Common myeloid progenitor, CD34-positive (primary cell): ENCODE measurements at regions not wholly inside any gene's neighbourhood (a gene's known extent, or its start where the extent isn't known, plus 50 kb on each side); places are given as distances from the start of the nearest gene placed in this dataset.
A peak's percentile ranks its signal among the peaks of the same experiment; 100 is the strongest.

ENCODE experiments used
- CTCF ChIA-PET: fragments of 350-600 bp; sonication (Branson Sonifier 250); formaldehyde crosslinking; loops from one replicate; lab custom pipeline; 2021; ENCODE audit warnings: antibody characterized with exemption; lab: Charles Lee
- POLR2A ChIA-PET: fragments of 350-600 bp; sonication (Branson Sonifier 250); formaldehyde crosslinking; loops from one replicate; lab custom pipeline; 2021; ENCODE audit warnings: antibody characterized with exemption; lab: Charles Lee
- DNase-seq, 3 donors: peaks; one replicate each; pipeline versions ENCODE4 v3.0.0 to v3.0.0-alpha.2; 2013
- H3K27ac ChIP-seq, 2 experiments: 1 replicate in 1 of 2; 2 replicates in 1 of 2; pipeline ENCODE4 v1.7.0; 2013; ENCODE audit warnings: inconsistent platforms in 2 of 2, low read length in 2 of 2, mild to moderate bottlenecking in 2 of 2, low read depth in 1 of 2, moderate library complexity in 1 of 2; ENCODE audit not compliant: severe bottlenecking in 2 of 2, insufficient read depth in 1 of 2, poor library complexity in 1 of 2
- H3K27me3 ChIP-seq, 5 experiments: replicated peaks in 2 of 5; 1 replicate in 3 of 5; 2 replicates in 2 of 5; pipeline versions ENCODE4 v1.6.1 to v1.7.0; 2013; ENCODE audit warnings: low read length in 4 of 5, mild to moderate bottlenecking in 2 of 5, moderate library complexity in 2 of 5, inconsistent platforms in 1 of 5; ENCODE audit not compliant: insufficient read depth in 5 of 5, control insufficient read depth in 4 of 5
- H3K36me3 ChIP-seq, 4 experiments: 1 replicate in 2 of 4; 2 replicates in 2 of 4; pipeline versions ENCODE4 v1.6.1 to v1.7.0; 2013; ENCODE audit warnings: low read length in 3 of 4, control low read depth in 1 of 4, mild to moderate bottlenecking in 1 of 4; ENCODE audit not compliant: control insufficient read depth in 4 of 4, insufficient read depth in 4 of 4
- H3K4me1 ChIP-seq, 4 experiments: 1 replicate in 3 of 4; 2 replicates in 1 of 4; pipeline versions ENCODE4 v1.6.1 to v1.7.1; 2013; ENCODE audit warnings: low read length in 3 of 4, mild to moderate bottlenecking in 3 of 4, control low read depth in 1 of 4, inconsistent platforms in 1 of 4, moderate library complexity in 1 of 4; ENCODE audit not compliant: control insufficient read depth in 4 of 4, insufficient read depth in 4 of 4; ENCODE audit errors: control extremely low read depth in 1 of 4
- H3K4me3 ChIP-seq, 7 experiments: 1 replicate in 4 of 7; 2 replicates in 3 of 7; pipeline versions ENCODE4 v1.5.1 to v1.7.0; 2013; ENCODE audit warnings: mild to moderate bottlenecking in 7 of 7, low read length in 6 of 7, moderate library complexity in 6 of 7, inconsistent platforms in 2 of 7, low read depth in 2 of 7, control low read depth in 1 of 7; ENCODE audit not compliant: insufficient read depth in 4 of 7, control insufficient read depth in 1 of 7; ENCODE audit errors: extremely low read depth in 1 of 7
- H3K9me3 ChIP-seq, 5 experiments: 1 replicate in 4 of 5; 2 replicates in 1 of 5; pipeline versions ENCODE4 v1.6.1 to v1.7.1; 2013; ENCODE audit warnings: low read length in 4 of 5, mild to moderate bottlenecking in 2 of 5, inconsistent platforms in 1 of 5, low read depth in 1 of 5, moderate library complexity in 1 of 5; ENCODE audit not compliant: control insufficient read depth in 4 of 5, insufficient read depth in 2 of 5; ENCODE audit errors: control extremely low read depth in 1 of 5
- WGBS: methylation state at CpG from one replicate; pipeline ENCODE4 v1.1.5; 2013; ENCODE audit not compliant: insufficient coverage; 5-methylcytosine and 5-hydroxymethylcytosine counted together

DNA sequence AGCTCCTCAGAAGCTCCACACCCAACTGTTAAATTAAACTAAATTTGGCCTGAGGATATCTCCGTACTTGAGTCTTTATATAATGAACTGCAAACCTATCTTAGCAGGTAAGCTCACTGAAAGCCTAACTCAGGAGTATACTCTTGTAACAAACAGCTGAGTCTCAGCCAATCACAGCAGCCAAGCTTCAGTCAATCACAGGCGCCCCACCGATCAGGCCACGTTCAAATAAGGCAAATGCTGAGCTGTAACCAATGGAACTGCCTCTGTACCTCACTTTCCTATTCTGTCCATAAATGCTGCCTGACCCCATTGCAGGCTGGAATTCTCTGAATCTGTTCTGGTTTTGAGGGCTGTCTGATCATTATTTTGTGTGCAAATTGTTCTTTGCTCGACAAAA, 93.0 kb upstream of the CES5A start:
- Histone ChIP-seq H3K36me3 (no peaks in the 10 kb centered on the region), H3K27me3 (peaks cover 0 to 4% (median 0%) of the 10 kb centered on the region in 5 experiments), H3K4me3 (no peak overlapping the region), H3K27ac (no peak overlapping the region), H3K9me3 (no peaks in the 10 kb centered on the region), H3K4me1 (no peaks in the 10 kb centered on the region)
- WGBS, result 90% methylated on average over 4 of the region's 5 CpGs
- CTCF ChIA-PET, result no interaction called here
- no peak for DNase-seq
- POLR2A ChIA-PET, result no interaction called here

GRCh38 chr16:55964923-55965475, 89.8 kb upstream of the CES5A start:
- CTCF ChIA-PET, result no interaction called here
- Histone ChIP-seq H3K27ac (no peak overlapping the region), H3K4me3 (no peak overlapping the region), H3K4me1 (no peaks in the 10 kb centered on the region), H3K9me3 (peaks cover 0 to 9% (median 2%) of the 10 kb centered on the region in 5 experiments), H3K27me3 (peaks cover 0 to 4% (median 0%) of the 10 kb centered on the region in 5 experiments), H3K36me3 (no peaks in the 10 kb centered on the region)
- 78% methylated on average over 4 of the region's 4 CpGs for WGBS
- no peak for DNase-seq
- POLR2A ChIA-PET, result no interaction called here

- peaks cover 0 to 4% (median 0%) of the 10 kb centered on the region in 4 experiments for H3K4me1 ChIP-seq
- WGBS, result 93% methylated on average over 5 of the region's 5 CpGs
- no peak overlapping the region for H3K4me3 ChIP-seq
- peaks cover 0 to 4% (median 0%) of the 10 kb centered on the region in 5 experiments for H3K27me3 ChIP-seq
- H3K9me3 ChIP-seq, result peaks cover 0 to 7% (median 2%) of the 10 kb centered on the region in 5 experiments
- CTCF ChIA-PET, result interaction anchor here (1.3 to 2.1 kb wide), 3 partner anchors 10 to 58 kb away, joined by 3 to 9 read pairs (median 5); no protein-coding TSS in a partner anchor
- H3K27ac ChIP-seq, result no peak overlapping the region
- DNase-seq, result no peak
- POLR2A ChIA-PET, result no interaction called here
- H3K36me3 ChIP-seq, result no peaks in the 10 kb centered on the region
These were observed 80.7 kb upstream of the CES5A start for GRCh38 chr16:55955845-55956244.

DNA sequence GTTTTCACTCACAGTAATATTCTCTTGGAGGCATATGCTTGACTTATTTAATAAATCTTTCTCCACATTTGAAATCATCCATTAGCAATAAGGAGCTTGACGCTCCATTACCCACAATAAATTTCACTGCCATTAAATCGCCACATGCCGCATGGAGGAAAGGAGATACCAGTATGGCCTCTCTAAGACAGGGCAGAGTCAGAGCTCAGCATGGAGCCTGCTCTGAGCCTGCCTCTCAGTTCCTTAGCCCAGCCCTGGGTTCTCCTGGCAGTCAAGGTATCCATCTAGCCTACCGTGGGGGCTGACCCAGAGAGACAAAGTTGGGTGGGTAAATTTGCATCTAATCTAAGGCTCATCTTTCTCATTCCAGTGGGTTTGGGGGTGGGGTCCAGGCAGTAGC, 80.3 kb upstream of the CES5A start:
- ChIA-PET POLR2A (no interaction called here), CTCF (interaction anchor here (1.3 to 2.1 kb wide), 3 partner anchors 10 to 58 kb away, joined by 3 to 9 read pairs (median 5); no protein-coding TSS in a partner anchor)
- Histone ChIP-seq H3K4me1 (peaks cover 0 to 4% (median 0%) of the 10 kb centered on the region in 4 experiments), H3K27me3 (peaks cover 0 to 4% (median 0%) of the 10 kb centered on the region in 5 experiments), H3K27ac (no peak overlapping the region), H3K36me3 (no peaks in the 10 kb centered on the region), H3K9me3 (peaks cover 0 to 5% (median 0%) of the 10 kb centered on the region in 5 experiments), H3K4me3 (no peak overlapping the region)
- 64% methylated on average over 4 of the region's 4 CpGs for WGBS
- no peak for DNase-seq

- no peak for DNase-seq
- Histone ChIP-seq H3K4me1 (peaks cover 0 to 4% (median 0%) of the 10 kb centered on the region in 4 experiments), H3K36me3 (no peaks in the 10 kb centered on the region), H3K27ac (no peak overlapping the region), H3K9me3 (peaks cover 0 to 3% (median 0%) of the 10 kb centered on the region in 5 experiments), H3K27me3 (peaks cover 0 to 4% (median 0%) of the 10 kb centered on the region in 5 experiments), H3K4me3 (no peak overlapping the region)
- WGBS, result 45% methylated on average over 2 of the region's 2 CpGs
- POLR2A ChIA-PET, result no interaction called here
- CTCF ChIA-PET, result interaction anchor here (0.8 to 2.1 kb wide), 3 partner anchors 9 to 364 kb away, joined by 3 to 9 read pairs (median 3); no protein-coding TSS in a partner anchor
These were observed 79.7 kb upstream of the CES5A start for GRCh38 chr16:55954906-55955305.

GRCh38 chr16:55949518-55949917, 74.3 kb upstream of the CES5A start:
- Histone ChIP-seq H3K4me1 (peaks cover 0 to 15% (median 0%) of the 10 kb centered on the region in 4 experiments), H3K9me3 (no peaks in the 10 kb centered on the region), H3K36me3 (no peaks in the 10 kb centered on the region), H3K4me3 (no peak overlapping the region), H3K27ac (no peak overlapping the region), H3K27me3 (peaks cover 0 to 4% (median 0%) of the 10 kb centered on the region in 5 experiments)
- ChIA-PET CTCF (no interaction called here), POLR2A (no interaction called here)
- no CpG with 5 or more reads among the region's 1 CpG for WGBS
- no peak for DNase-seq

GRCh38 chr16:55948230-55948629, 73.1 kb upstream of the CES5A start:
- peak; percentile 11 to 46 (median 31) for DNase-seq
- Histone ChIP-seq H3K4me3 (no peak overlapping the region), H3K9me3 (no peaks in the 10 kb centered on the region), H3K27ac (no peak overlapping the region), H3K4me1 (peaks cover 0 to 15% (median 0%) of the 10 kb centered on the region in 4 experiments), H3K27me3 (peaks cover 0 to 7% (median 0%) of the 10 kb centered on the region in 5 experiments), H3K36me3 (no peaks in the 10 kb centered on the region)
- no CpG with 5 or more reads among the region's 6 CpGs for WGBS
- ChIA-PET CTCF (interaction anchor here (8.5 kb wide), 1 partner anchor 371 kb away, joined by 57 read pairs; no protein-coding TSS in a partner anchor), POLR2A (no interaction called here)
